Ascending aorta (tissue), 2 donors: ENCODE measurements at regions not wholly inside any gene's neighbourhood (a gene's known extent, or its start where the extent isn't known, plus 50 kb on each side); places are given as distances from the start of the nearest gene placed in this dataset.

Experiments used
- DNase-seq, 2 donors: peaks; one replicate each; pipeline ENCODE4 v3.0.0-alpha.2; 2019; ENCODE audit warnings: low spot score in 2 of 2
- H3K27ac ChIP-seq, 2 donors: fragments of 200-600 bp; sonication (generic); one replicate each; pipeline ENCODE4 v1.5.1; 2016 to 2017; ENCODE audit warnings: mild to moderate bottlenecking in 1 of 2
- H3K27me3 ChIP-seq: fragments of 200-600 bp; sonication (generic); one replicate; pipeline ENCODE4 v1.5.1; 2017
- H3K36me3 ChIP-seq, 2 donors: fragments of 200-600 bp; sonication (generic); one replicate each; pipeline ENCODE4 v1.5.1; 2016
- H3K4me1 ChIP-seq, 2 donors: fragments of 200-600 bp; sonication (generic); one replicate each; pipeline ENCODE4 v1.5.1; 2016 to 2017; ENCODE audit warnings: mild to moderate bottlenecking in 1 of 2
- H3K4me3 ChIP-seq, 2 donors: fragments of 200-600 bp; sonication (generic); one replicate each; pipeline ENCODE4 v1.5.1; 2016 to 2017; ENCODE audit warnings: mild to moderate bottlenecking in 1 of 2
- H3K9me3 ChIP-seq, 2 donors: fragments of 200-600 bp; sonication (generic); one replicate each; pipeline ENCODE4 v1.5.1; 2016
- CTCF ChIP-seq, 3 experiments: fragments of 200-600 bp in 2 of 3; fragments of 450-650 bp in 1 of 3; sonication (generic) in 2 of 3; IDR thresholded peaks; one replicate each; pipeline ENCODE4 v1.5.1; 2016 to 2019; ENCODE audit warnings: antibody characterized with exemption in 3 of 3, mild to moderate bottlenecking in 1 of 3, moderate library complexity in 1 of 3
- intact Hi-C: fragments of 100-400 bp; cut with DNase I; formaldehyde crosslinking; loops from one replicate; pipeline ENCODE4 v1.15.1; 2023

GRCh38 chr12:123034022-123034541, 53.6 kb downstream of the ARL6IP4 start:
- H3K36me3 ChIP-seq, result peaks cover 4 to 21% of the 10 kb centered on the region in 2 donors
- H3K4me3 ChIP-seq, result no peak overlapping the region
- H3K4me1 ChIP-seq, result no peaks in the 10 kb centered on the region
- no peaks in the 10 kb centered on the region for H3K9me3 ChIP-seq
- DNase-seq, result no peak
- H3K27ac ChIP-seq, result no peak overlapping the region
- no peak for TF ChIP-seq CTCF (IDR thresholded peaks at IDR 0.05)
- no peaks in the 10 kb centered on the region for H3K27me3 ChIP-seq
- intact Hi-C loops, result no loop called here

GRCh38 chr12:123033392-123034021, 53.0 kb downstream of the ARL6IP4 start:
- H3K4me3 ChIP-seq, result no peak overlapping the region
- no peaks in the 10 kb centered on the region for H3K27me3 ChIP-seq
- H3K4me1 ChIP-seq, result no peaks in the 10 kb centered on the region
- no peak overlapping the region for H3K27ac ChIP-seq
- intact Hi-C loops, result no loop called here
- no peak for TF ChIP-seq CTCF (IDR thresholded peaks at IDR 0.05)
- no peaks in the 10 kb centered on the region for H3K9me3 ChIP-seq
- DNase-seq, result no peak
- H3K36me3 ChIP-seq, result peaks cover 4 to 21% of the 10 kb centered on the region in 2 donors

GRCh38 chr12:123032736-123033391, 52.4 kb downstream of the ARL6IP4 start:
- intact Hi-C loops, result no loop called here
- no peaks in the 10 kb centered on the region for H3K9me3 ChIP-seq
- no peaks in the 10 kb centered on the region for H3K27me3 ChIP-seq
- DNase-seq, result no peak
- no peaks in the 10 kb centered on the region for H3K4me1 ChIP-seq
- TF ChIP-seq CTCF (IDR thresholded peaks at IDR 0.05), result no peak
- no peak overlapping the region for H3K4me3 ChIP-seq
- no peak overlapping the region for H3K27ac ChIP-seq
- peaks cover 4 to 21% of the 10 kb centered on the region in 2 donors for H3K36me3 ChIP-seq
